Fibroblast of villous mesenchyme (primary cell): ENCODE measurements at regions not wholly inside any gene's neighbourhood (a gene's known extent, or its start where the extent isn't known, plus 50 kb on each side); places are given as distances from the start of the nearest gene placed in this dataset.
"Not testable (repeated sequence)": the region's sequence is repeated elsewhere in the genome, so short reads cannot be mapped to it uniquely, and the experiment has no call there.

Source experiments
- DNase-seq: peaks from one replicate; pipeline ENCODE4 v3.0.0-alpha.2; 2010; ENCODE audit warnings: low read depth
- H3K4me3 ChIP-seq: 2 replicates; pipeline ENCODE4 v1.5.1; 2011; ENCODE audit warnings: low read depth, mild to moderate bottlenecking, low read length
- CTCF ChIP-seq: IDR thresholded peaks from 2 replicates; pipeline ENCODE4 v1.5.1; 2012; ENCODE audit warnings: low read depth, mild to moderate bottlenecking, low read length; ENCODE audit not compliant: insufficient read depth

- DNase-seq: no peak
- no peak overlapping the region for H3K4me3 ChIP-seq
- TF ChIP-seq CTCF: no peak
Observed at GRCh38 chr1:48066936-48067335, 69.8 kb upstream of the TRABD2B start.

DNA sequence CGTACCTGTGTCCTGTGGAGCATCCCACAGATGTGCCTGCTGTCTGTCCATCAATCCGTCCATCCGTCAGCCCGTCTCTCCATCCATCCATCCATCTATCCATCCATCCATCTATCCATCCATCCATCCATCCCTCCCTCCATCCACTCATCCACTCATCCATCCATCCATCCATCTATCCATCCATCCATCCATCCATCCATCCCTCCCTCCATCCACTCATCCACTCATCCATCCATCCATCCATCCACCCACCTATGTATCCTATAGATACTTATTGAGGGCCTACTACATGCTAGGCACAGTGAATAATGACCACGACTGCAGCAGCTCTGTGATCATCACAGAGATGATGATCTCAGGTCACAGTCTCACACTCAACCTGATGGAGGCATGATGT, 67.5 kb upstream of the TRABD2B start:
- DNase-seq, H3K4me3 ChIP-seq: not testable (repeated sequence)

DNA sequence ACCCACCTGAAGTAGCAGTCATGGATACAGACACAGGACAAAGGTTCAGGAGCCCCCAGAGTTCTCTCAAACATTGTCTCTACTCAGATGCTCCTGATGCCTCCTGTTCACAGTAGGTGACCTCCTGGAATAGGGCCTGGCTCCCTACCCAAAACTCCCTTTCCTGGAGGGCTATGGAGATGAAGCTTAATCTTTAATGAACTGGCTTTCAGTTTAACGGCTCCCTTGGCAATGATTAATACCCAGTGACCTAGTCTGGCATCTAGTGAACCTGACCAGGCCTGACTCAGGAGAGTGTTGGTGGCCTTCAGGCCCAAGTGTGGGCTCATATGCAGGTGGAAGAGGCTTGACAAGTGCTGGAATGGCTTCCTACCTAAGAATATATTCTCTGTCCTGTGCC, 65.2 kb upstream of the TRABD2B start:
- no peak for TF ChIP-seq CTCF
- no peak overlapping the region for H3K4me3 ChIP-seq
- DNase-seq: no peak

DNA sequence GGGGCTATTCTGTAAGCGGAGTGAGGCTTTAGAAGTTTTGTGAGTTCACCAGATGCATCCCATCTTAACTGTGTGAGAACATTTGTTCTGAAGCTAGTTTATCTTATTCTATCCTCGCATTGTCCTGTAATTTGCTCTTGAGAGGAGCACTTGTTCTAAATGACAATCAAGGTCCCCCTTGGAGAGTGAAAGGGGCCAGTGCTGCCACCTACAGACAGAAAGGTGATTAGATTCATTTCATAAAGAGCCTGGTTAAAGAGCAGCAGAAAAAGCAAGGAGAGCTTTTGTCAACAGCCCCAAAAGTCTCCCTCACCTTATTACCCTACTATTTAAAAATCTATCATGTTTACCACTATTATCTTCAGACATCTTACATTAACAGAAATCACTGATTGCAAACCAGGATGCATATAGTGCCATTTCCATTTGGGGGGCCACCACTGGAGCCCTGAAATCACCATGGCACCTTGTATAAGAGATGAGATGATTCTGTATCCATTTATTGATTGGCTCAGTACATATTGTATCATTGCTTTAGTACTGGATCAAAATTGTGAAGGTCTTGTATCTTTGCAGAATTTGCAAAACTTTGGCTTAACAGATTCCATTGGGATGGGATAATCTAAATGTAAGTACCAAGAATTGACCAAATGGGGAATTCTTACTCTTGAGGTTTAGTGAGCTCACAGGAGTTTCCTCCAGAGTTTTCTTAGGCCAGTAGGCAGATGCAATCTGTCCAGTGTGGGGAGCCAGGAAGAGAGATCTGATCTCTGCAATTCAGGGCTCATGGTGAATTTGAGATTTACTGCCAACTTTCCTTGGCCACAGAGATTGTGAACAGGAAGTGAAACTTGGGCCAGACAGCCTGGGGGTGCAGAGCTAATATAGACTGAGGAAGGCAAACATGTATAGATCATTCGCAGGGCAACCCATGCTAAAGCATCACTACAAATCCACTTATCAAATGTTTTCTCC, 64.3 kb upstream of the TRABD2B start:
- H3K4me3 ChIP-seq: no peak overlapping the region
- peak; percentile 76 for DNase-seq
- TF ChIP-seq CTCF: peak; percentile 77

DNA sequence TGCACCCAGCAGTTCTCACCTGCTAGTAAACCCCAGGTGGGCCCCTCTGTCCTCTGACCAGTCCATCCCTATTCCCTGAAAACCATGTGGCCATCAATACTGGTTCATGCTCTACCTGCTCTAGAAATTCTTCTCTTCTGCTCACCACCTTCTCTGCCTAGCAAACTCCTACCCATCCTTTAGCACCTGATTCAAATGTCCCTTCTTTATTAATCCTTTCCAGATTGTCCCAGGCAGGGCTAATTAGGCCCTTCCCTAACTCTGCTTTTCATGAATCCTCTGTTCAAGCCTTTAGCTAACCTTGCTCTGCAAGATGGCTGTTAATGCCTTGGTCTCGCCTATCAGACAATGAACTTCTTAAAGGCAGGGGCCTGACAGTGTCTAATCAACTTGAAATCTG, 62.1 kb upstream of the TRABD2B start:
- TF ChIP-seq CTCF: no peak
- no peak overlapping the region for H3K4me3 ChIP-seq
- DNase-seq: no peak

DNA sequence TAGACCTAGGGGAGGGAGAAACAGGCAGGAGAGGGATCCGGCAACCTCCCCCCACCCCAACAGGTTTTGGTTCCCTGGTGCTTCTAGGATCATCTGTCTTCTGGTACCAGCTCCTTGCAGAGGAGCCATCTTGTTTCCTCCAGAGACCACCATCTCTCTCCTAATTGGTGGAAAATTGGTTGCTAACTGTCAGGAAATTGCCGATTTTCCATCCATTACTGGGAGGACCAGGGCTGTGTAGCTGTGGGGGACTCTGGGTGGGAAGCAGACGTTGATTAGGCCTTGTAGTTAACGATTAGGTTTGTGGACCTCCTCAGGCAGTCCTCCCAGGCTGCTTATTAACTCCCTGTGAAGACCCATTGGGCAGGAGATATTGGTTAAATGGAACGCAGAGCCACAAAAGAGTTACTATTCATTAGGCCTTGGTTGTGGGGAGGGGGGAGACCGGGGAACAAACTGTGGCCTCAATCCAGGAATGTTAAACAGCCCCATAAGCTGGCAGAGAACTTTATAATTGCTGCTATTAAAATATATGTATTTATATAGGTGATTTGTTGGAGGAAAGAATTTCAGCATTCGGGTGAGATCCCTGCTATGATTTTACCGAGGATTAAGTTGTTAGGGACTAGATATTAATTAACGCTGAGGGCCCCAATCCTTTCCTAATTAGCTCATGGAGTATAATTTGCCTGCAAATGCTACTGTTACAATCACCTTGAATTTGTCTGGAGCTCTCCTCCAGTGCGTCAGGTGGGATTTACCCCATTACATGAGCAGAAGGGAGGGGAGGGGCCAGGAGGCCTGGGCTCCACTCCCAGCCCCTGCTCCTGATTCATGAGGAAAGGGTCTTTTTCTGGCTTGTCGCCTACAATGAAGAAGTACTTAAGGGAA, 61.2 kb upstream of the TRABD2B start:
- no peak overlapping the region for H3K4me3 ChIP-seq
- TF ChIP-seq CTCF: no peak
- no peak for DNase-seq

DNA sequence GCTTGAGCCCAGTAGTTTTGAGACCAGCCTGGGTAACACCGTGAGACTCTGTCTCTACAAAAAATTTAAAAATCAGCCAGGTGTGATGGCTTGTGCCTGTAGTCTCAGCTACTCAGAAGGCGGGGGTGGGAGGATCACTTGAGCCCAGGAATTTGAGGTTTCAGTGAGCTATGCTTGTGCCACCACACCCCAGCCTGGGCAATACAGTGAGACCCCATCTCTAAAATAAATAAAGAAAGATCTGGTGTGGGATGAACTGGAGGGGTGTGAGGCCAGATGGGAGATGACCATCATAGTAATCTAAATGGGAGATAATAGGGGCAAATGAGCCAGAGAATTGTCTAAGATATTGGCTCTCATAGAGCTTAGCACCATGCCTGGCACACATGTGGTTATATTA, 60.1 kb upstream of the TRABD2B start:
- DNase-seq: no peak
- no peak overlapping the region for H3K4me3 ChIP-seq
- TF ChIP-seq CTCF: no peak
